Natural killer cell (primary cell): ENCODE measurements at regions not wholly inside any gene's neighbourhood (a gene's known extent, or its start where the extent isn't known, plus 50 kb on each side); places are given as distances from the start of the nearest gene placed in this dataset.

Experiments used
- ATAC-seq, 3 donors: fragments of 150-1000 bp in 2 of 3; fragments of 200-7000 bp in 1 of 3; cut with Tn5 transposase; 1 replicate in 1 of 3; 2 replicates in 2 of 3; pipeline ENCODE4 v1.10.0; 2021; ENCODE audit warnings: mild to moderate bottlenecking in 2 of 3, moderate library complexity in 2 of 3
- DNase-seq, 2 donors: peaks; one replicate each; pipeline versions ENCODE4 v3.0.0 to v3.0.0-alpha.2; 2013 to 2021; ENCODE audit warnings: mixed read lengths in 1 of 2
- H3K27ac ChIP-seq: one replicate; pipeline ENCODE4 v1.5.1; 2013; ENCODE audit warnings: mild to moderate bottlenecking, low read length
- H3K27me3 ChIP-seq: one replicate; pipeline ENCODE4 v1.6.1; 2013; ENCODE audit warnings: low read length; ENCODE audit not compliant: control insufficient read depth, insufficient read depth
- H3K36me3 ChIP-seq: one replicate; pipeline ENCODE4 v1.6.1; 2013; ENCODE audit warnings: low read length; ENCODE audit not compliant: control insufficient read depth, insufficient read depth
- H3K4me1 ChIP-seq: one replicate; pipeline ENCODE4 v1.6.1; 2013; ENCODE audit warnings: low read length; ENCODE audit not compliant: control insufficient read depth, insufficient read depth
- H3K4me3 ChIP-seq: one replicate; pipeline ENCODE4 v1.5.1; 2013; ENCODE audit warnings: low read length
- H3K9me3 ChIP-seq: one replicate; pipeline ENCODE4 v1.6.1; 2013; ENCODE audit warnings: low read length; ENCODE audit not compliant: control insufficient read depth, insufficient read depth
- H3K27ac Mint-ChIP-seq, 2 donors: one replicate each; pipeline ENCODE4 v1.8.0; 2022; ENCODE audit warnings: mild to moderate bottlenecking in 2 of 2, mixed read lengths in 2 of 2, moderate library complexity in 1 of 2
- H3K27me3 Mint-ChIP-seq, 2 donors: one replicate each; pipeline ENCODE4 v1.8.0; 2022; ENCODE audit warnings: low read depth in 2 of 2, mixed read lengths in 2 of 2
- H3K36me3 Mint-ChIP-seq: one replicate; pipeline ENCODE4 v1.8.0; 2022; ENCODE audit warnings: mixed read lengths
- H3K4me1 Mint-ChIP-seq, 2 donors: one replicate each; pipeline ENCODE4 v1.8.0; 2022; ENCODE audit warnings: mixed read lengths in 2 of 2
- H3K4me3 Mint-ChIP-seq: one replicate; pipeline ENCODE4 v1.8.0; 2022; ENCODE audit warnings: mild to moderate bottlenecking, moderate library complexity, mixed read lengths
- H3K9me3 Mint-ChIP-seq, 2 donors: one replicate each; pipeline ENCODE4 v1.8.0; 2022; ENCODE audit warnings: mixed read lengths in 2 of 2
- CTCF ChIP-seq: fragments of 200-600 bp; IDR thresholded peaks from one replicate; pipeline ENCODE4 v1.8.0; 2022; ENCODE audit warnings: antibody characterized with exemption
- WGBS: methylation state at CpG from one replicate; pipeline ENCODE4 v1.1.7; 2013; ENCODE audit warnings: missing lambda C conversion rate; ENCODE audit not compliant: insufficient coverage; 5-methylcytosine and 5-hydroxymethylcytosine counted together
- intact Hi-C: fragments of 100-400 bp; cut with micrococcal nuclease; formaldehyde crosslinking; loops from one replicate; pipeline ENCODE4 v1.14.2; 2022

- no peak overlapping the region for H3K27ac Mint-ChIP-seq
- no peaks in the 10 kb centered on the region for H3K36me3 Mint-ChIP-seq
- no peaks in the 10 kb centered on the region for H3K9me3 ChIP-seq
- H3K4me1 Mint-ChIP-seq, result no peaks in the 10 kb centered on the region
- no peak for ATAC-seq
- no peaks in the 10 kb centered on the region for H3K9me3 Mint-ChIP-seq
- intact Hi-C loops, result no loop called here
- WGBS, result no CpG with 5 or more reads among the region's 1 CpG
- no peak for DNase-seq
- TF ChIP-seq CTCF, result no peak
- no peak overlapping the region for H3K27ac ChIP-seq
- no peaks in the 10 kb centered on the region for H3K4me1 ChIP-seq
- no peaks in the 10 kb centered on the region for H3K27me3 Mint-ChIP-seq
- no peak overlapping the region for H3K4me3 ChIP-seq
- no peaks in the 10 kb centered on the region for H3K27me3 ChIP-seq
- H3K36me3 ChIP-seq, result no peaks in the 10 kb centered on the region
- H3K4me3 Mint-ChIP-seq, result no peak overlapping the region
These were observed 151.7 kb downstream of the EFNB2 start for GRCh38 chr13:106383791-106384190.

GRCh38 chr13:106382534-106382933, 152.9 kb downstream of the EFNB2 start:
- no peak overlapping the region for H3K4me3 ChIP-seq
- no peaks in the 10 kb centered on the region for H3K4me1 Mint-ChIP-seq

GRCh38 chr13:106381091-106381490, 154.4 kb downstream of the EFNB2 start:
- no peak for TF ChIP-seq CTCF
- no peaks in the 10 kb centered on the region for H3K4me1 Mint-ChIP-seq

More at GRCh38 chr13:106382534-106382933, 152.9 kb downstream of the EFNB2 start:
- intact Hi-C loops, result no loop called here
- H3K36me3 ChIP-seq, result no peaks in the 10 kb centered on the region
- H3K4me1 ChIP-seq, result no peaks in the 10 kb centered on the region
- Mint-ChIP-seq H3K27me3 (no peaks in the 10 kb centered on the region), H3K4me3 (no peak overlapping the region), H3K36me3 (no peaks in the 10 kb centered on the region), H3K27ac (no peak overlapping the region), H3K9me3 (peaks cover 0 to 2% of the 10 kb centered on the region in 2 donors)
- no peak overlapping the region for H3K27ac ChIP-seq
- no peaks in the 10 kb centered on the region for H3K27me3 ChIP-seq
- DNase-seq (no peak), ATAC-seq (no peak)
- no peak for TF ChIP-seq CTCF
- no peaks in the 10 kb centered on the region for H3K9me3 ChIP-seq
- 80% methylated on average over 3 of the region's 5 CpGs for WGBS

GRCh38 chr13:106377931-106378662, 157.4 kb downstream of the EFNB2 start:
- peaks cover 0 to 2% of the 10 kb centered on the region in 2 donors for H3K9me3 Mint-ChIP-seq
- Histone ChIP-seq H3K27ac (no peak overlapping the region), H3K4me3 (no peak overlapping the region), H3K4me1 (no peaks in the 10 kb centered on the region), H3K9me3 (no peaks in the 10 kb centered on the region), H3K27me3 (no peaks in the 10 kb centered on the region), H3K36me3 (no peaks in the 10 kb centered on the region)
- H3K36me3 Mint-ChIP-seq, result no peaks in the 10 kb centered on the region
- WGBS, result 83% methylated on average over 6 of the region's 7 CpGs
- intact Hi-C loops, result no loop called here
- no peak for ATAC-seq
- no peaks in the 10 kb centered on the region for H3K27me3 Mint-ChIP-seq
- H3K27ac Mint-ChIP-seq, result no peak overlapping the region
- no peaks in the 10 kb centered on the region for H3K4me1 Mint-ChIP-seq
- no peak overlapping the region for H3K4me3 Mint-ChIP-seq
- DNase-seq, result no peak
- TF ChIP-seq CTCF, result no peak

More at GRCh38 chr13:106381091-106381490, 154.4 kb downstream of the EFNB2 start:
- no peaks in the 10 kb centered on the region for H3K9me3 ChIP-seq
- no peak overlapping the region for H3K27ac ChIP-seq
- no peak overlapping the region for H3K4me3 ChIP-seq
- ATAC-seq (no peak), DNase-seq (no peak)
- no peaks in the 10 kb centered on the region for H3K36me3 Mint-ChIP-seq
- no peaks in the 10 kb centered on the region for H3K27me3 ChIP-seq
- H3K36me3 ChIP-seq, result no peaks in the 10 kb centered on the region
- intact Hi-C loops, result no loop called here
- H3K27me3 Mint-ChIP-seq, result no peaks in the 10 kb centered on the region
- H3K9me3 Mint-ChIP-seq, result peaks cover 0 to 2% of the 10 kb centered on the region in 2 donors
- no peak overlapping the region for H3K27ac Mint-ChIP-seq
- no peaks in the 10 kb centered on the region for H3K4me1 ChIP-seq
- no peak overlapping the region for H3K4me3 Mint-ChIP-seq
- 73% methylated on average over 4 of the region's 4 CpGs for whole genome bisulfite sequencing
